SHP77 treated with DMSO at 0.1 percent for 48 hours (cell line): ENCODE measurements at regions not wholly inside any gene's neighbourhood (a gene's known extent, or its start where the extent isn't known, plus 50 kb on each side); places are given as distances from the start of the nearest gene placed in this dataset.

Experiments
- DNase-seq: peaks from one replicate; lab custom pipeline; 2025; lab: John Stamatoyannopoulos, UW

DNA sequence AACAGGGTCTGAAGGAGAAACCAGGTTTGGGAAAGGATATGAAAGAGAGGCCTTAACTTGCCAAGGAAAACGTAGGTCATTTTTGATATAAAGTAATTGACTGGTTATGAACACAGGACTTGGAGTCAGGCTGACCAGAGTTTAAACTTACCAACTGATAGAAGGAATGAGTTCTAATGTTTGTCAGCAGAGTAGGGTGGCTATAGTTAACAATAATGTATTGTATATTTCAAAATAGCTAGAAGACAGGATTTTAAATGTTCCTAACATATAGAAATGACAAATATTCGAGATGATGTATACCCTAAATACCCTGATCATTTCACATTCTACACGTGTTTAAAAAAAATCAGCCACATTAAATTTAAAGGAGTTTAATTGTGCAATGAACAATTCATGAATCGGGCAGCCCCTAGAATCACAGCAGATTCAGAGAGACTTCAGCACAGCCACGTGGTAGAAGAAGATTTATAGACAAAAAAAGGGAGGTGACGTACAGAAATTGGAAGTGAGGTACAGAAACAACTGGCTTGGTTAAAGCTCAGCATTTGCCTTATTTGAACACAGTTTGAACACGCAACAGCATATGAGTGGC, 52.5 kb upstream of the PLEKHG7 start:
- no peak for DNase-seq

GRCh38 chr12:92649511-92650227, 53.1 kb upstream of the PLEKHG7 start:
- peak; percentile 67 for DNase-seq

- no peak for DNase-seq
Observed at GRCh38 chr12:92648242-92649031, 54.4 kb upstream of the PLEKHG7 start.

DNA sequence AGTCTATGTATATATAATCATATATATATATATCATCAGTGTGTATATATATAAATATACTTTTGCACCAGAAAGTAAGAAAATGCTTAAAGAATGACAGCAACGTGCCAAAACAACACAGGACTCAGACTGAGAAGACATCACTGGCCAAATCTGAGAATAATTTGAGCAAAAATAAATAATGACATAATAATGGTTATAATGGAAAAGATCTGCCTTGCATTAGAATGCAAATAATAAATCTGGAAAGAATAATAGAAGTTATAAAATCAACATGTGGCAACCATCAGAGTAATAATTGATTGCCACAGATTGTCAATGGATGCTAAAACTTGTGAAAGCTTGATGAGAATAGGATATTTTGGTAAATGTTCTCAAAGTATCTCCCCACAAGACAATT, 61.5 kb upstream of the PLEKHG7 start:
- no peak for DNase-seq

GRCh38 chr12:92640691-92641090, 62.1 kb upstream of the PLEKHG7 start:
- DNase-seq, result no peak

GRCh38 chr12:92639017-92639416, 63.8 kb upstream of the PLEKHG7 start:
- peak; percentile 72 for DNase-seq

DNA sequence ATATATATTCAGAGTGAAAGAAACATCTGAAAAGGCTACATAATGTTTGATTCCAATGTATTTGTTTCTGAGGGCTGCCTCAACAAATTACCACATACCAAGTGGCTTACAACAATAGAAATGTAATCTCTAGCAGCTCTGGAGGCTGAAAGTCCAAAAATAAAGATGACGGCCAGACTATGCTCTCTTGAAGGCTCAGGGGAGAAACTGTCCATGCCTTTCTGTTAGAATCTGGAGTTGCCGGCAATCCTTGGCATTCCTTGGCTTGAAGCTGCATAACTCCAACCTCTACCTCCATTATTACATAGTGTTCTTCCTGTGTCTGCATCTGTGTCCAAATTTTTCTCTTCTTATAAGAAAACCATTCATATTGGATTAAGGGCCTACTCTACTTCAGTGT, 68.1 kb upstream of the PLEKHG7 start:
- no peak for DNase-seq

DNA sequence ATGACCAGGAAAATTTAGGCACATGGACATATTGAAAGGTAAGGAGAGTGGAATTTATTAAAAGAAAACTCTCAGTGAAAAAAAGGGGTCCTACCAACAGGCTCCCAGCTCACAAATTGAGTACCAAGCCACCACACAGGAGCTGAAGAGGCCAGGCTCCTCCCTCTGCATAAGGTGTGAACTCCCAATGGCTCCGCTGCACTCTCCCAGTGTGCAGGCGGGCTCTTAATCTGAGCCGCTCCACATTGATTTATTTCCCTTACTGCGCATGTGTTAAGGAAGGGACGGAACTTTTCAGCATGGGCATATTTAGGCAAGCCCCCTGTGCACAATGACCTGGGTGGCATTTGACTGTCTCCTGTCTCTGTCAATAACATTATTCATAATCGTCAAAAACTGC, 68.6 kb upstream of the PLEKHG7 start:
- DNase-seq, result no peak

DNA sequence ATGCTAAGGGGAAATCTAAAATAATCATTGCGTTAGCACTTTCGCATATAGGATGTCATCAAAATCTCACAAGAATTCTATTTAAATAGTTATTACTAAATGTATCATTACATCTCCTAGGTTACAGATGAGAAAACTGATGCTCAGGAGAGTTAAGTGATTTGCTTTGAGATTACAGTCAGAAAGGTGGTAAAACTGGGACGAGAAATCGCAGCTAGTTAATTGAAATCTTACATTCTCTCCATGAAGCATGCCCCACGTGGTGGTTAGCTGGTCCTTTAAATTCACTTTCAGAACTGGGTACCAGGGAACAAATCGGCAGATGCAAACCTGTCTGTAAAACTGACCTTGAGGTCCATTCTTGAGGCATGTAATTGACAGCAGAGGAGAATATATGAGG, 71.8 kb upstream of the PLEKHG7 start:
- no peak for DNase-seq

GRCh38 chr12:92629349-92630065, 73.3 kb upstream of the PLEKHG7 start:
- DNase-seq, result no peak

- DNase-seq, result no peak
Observed at GRCh38 chr12:92628476-92628875, 74.3 kb upstream of the PLEKHG7 start.

DNA sequence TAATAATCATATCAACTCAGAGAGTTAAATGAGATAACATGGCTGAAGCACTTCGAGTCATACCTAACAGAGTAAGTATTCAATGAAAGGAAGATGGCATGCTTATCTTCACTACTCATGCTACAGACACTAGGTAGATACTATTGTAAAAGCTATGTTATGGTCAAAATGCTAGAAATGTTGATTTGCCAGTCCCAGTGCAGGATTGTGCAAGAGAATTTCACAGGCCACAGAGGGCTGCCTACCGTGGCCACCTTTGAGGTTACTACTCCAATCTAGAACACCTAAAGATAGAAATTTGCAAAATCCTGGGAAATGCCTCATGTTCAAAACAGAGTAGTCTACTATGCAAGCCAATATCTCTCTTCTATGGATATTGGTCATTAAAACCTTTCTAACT, 75.3 kb upstream of the PLEKHG7 start:
- DNase-seq, result no peak

DNA sequence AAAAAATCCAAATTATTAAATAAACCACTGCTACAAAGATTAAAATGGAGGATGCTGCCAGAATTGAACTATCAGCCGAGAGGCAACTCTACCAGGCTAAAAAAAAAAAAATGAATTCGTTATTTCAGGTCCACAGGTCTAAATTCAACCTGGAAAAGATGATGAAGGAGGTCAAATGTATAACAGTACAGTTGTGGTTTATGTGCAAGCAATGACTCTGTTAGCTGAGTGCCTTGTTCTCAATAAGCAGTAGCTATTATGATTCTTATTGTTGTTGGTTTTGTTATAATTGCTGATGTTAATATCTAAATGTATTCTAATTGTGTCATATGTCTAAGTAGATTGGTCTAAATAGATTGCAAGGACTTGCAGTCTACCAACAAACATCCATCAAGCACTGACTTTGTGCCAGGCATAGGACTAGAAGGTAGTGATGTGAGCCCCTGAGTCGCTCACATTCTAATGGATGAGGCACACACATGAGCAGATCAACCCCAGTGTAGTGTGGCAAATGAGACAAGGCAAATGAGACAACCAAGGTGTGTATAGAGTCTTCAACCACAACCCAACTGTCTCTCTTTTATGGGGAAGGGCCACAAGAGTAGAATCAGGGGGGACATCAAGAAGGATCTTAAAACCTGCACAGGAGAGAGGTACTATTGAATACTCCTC, 77.0 kb upstream of the PLEKHG7 start:
- DNase-seq, result no peak

DNA sequence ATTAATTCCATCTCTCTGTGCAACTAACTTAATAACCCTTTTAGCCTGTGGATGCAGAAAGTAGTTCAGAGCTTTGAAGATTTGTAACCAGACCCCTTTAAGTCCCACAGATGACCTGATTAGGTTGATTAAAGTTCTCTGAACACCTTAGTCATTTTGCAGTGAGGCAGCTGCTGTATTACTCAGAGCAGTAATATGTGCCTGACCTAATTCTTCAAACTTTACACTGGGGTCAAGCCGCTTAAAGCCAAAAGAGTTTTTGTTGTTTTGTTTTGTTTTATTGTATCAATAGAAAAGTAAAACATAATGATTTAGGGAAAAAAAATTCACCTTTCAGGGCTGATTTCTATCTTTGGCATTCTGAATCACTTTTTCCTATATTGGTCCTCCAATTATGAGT, 78.6 kb upstream of the PLEKHG7 start:
- DNase-seq, result no peak

DNA sequence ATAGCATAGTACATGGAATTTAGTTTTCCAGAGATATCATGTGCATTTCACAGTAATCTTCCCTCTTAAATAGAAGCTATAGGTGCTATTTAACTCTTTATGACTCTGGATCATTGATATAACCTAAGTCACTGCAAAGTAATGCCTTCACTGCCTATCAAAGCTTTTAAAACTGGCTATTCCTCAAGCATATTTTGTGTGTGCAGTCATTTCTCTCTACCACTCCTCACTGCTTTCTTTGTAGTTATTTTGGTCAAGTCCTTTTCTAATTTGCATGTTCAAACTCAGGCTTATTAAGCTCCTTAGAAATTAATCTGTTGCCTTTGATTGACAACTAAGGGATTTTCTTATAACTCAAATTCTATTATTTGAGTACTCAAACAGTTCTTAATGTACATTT, 79.4 kb upstream of the PLEKHG7 start:
- no peak for DNase-seq

GRCh38 chr12:92621833-92622232, 81.0 kb upstream of the PLEKHG7 start:
- no peak for DNase-seq

- DNase-seq, result no peak
Observed at GRCh38 chr12:92621312-92621711, 81.5 kb upstream of the PLEKHG7 start.

DNA sequence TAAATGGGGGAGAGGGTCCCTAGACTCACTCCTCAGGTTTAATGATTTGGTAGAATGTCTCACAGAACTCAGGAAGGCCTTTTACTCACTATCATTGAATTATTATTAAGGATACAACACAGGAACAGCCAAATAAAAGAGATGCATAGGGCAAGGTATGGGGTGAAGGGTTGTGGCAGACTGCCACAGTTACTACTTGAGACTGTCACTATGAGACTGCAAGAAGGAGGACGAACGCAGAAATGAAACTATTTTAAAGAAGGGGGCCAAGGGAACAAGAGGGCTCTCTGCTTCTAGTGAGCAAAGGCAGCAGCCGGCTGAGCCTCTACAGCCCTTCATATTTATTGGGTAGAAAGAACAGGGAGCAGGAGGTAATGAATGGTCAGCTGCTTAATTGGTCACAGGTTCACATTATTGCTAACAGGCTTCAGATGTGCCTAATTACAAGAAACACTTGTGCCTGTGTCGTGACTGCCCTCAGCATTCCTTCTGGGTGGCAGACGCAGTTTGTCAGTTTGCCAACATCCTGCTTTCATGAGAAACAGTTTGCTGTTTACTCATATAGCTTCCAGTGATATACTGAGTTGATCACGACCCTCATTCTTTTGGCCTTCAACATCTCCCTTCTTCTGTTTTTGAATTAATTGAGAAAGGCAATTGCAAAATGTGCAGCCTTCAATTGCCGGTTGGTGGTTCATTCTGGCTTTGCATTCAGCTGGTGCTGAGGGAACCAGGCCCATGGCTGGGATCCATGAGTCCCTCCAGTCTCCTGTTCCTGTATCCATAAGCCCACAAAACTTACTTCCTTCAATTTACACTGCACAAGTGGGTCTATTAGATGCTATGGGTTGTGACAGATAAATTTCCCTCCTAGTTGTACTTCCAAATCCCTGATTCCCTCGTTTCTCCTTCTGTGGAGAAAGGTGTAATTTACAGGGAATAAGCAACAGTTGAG, 82.8 kb upstream of the PLEKHG7 start:
- no peak for DNase-seq

DNA sequence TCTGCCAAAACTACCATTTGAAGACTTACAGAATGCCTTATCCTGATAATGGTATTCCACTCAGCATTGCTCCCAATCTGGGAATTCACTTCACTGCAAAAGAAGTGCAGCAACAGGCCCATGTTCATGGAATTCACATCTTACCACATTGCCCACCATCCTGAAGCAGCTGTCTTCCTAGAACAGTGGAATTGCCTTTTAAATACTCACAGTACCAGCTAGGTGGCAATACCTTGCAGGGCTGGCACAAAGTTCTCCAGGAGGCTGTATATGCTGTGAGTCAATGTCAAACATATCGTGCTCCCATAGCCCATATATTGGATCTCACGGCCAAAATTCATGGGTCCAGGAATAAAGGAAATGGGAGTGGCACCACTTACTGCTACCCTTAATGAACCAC, 83.8 kb upstream of the PLEKHG7 start:
- DNase-seq, result no peak

DNA sequence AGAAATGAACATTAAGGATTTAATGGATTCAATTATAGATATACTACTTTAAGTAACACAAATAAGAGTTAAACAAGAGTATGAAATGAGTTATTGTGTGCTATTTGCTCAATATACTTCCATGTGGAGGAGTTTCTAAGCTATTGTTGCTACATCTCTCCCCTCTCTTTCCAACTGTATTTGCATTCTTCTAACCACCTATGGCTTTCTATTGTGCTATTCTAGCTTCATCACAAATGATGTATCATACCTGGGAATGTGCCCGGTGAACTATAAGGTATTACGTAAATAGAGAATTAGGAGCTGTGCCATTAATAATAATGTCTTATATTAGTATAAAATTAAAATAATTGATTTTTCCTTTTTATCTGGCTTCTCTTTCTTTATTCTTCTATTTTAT, 87.1 kb upstream of the PLEKHG7 start:
- DNase-seq, result no peak

GRCh38 chr12:92615086-92615485, 87.7 kb upstream of the PLEKHG7 start:
- DNase-seq, result no peak
